ENCODE measurements at regions not wholly inside any gene's neighbourhood (a gene's known extent, or its start where the extent isn't known, plus 50 kb on each side); places are given as distances from the start of the nearest gene placed in this dataset.

- intact Hi-C loops (cut with micrococcal nuclease; ENCODE audit: unreplicated experiment): no loop called here
- CTCF ChIA-PET: no interaction called here
- no peak overlapping the region for H2AFZ ChIP-seq
- H3K9me3 ChIP-seq (ENCODE audit: insufficient read depth, low read depth): no peaks in the 10 kb centered on the region
- no peak overlapping the region for H3K4me3 ChIP-seq
- H3F3A ChIP-seq (ENCODE audit: insufficient read depth, low read depth): no peaks in the 10 kb centered on the region
- no peaks in the 10 kb centered on the region for H3K9me2 ChIP-seq (ENCODE audit: insufficient read depth)
- TF ChIP-seq, protein P1, sequence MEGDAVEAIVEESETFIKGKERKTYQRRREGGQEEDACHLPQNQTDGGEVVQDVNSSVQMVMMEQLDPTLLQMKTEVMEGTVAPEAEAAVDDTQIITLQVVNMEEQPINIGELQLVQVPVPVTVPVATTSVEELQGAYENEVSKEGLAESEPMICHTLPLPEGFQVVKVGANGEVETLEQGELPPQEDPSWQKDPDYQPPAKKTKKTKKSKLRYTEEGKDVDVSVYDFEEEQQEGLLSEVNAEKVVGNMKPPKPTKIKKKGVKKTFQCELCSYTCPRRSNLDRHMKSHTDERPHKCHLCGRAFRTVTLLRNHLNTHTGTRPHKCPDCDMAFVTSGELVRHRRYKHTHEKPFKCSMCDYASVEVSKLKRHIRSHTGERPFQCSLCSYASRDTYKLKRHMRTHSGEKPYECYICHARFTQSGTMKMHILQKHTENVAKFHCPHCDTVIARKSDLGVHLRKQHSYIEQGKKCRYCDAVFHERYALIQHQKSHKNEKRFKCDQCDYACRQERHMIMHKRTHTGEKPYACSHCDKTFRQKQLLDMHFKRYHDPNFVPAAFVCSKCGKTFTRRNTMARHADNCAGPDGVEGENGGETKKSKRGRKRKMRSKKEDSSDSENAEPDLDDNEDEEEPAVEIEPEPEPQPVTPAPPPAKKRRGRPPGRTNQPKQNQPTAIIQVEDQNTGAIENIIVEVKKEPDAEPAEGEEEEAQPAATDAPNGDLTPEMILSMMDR (conservative IDR thresholded peaks at IDR 0.05): no peak
- no peak for TF ChIP-seq EZH2 (IDR thresholded peaks at IDR 0.05; ENCODE audit: low read depth)
- H3K4me2 ChIP-seq: no peak overlapping the region
- H3K36me3 ChIP-seq (ENCODE audit: low read depth): no peaks in the 10 kb centered on the region
- POLR2A ChIA-PET (ENCODE audit: unreplicated experiment): no interaction called here
- no peak for DNase-seq
- H3K79me2 ChIP-seq (ENCODE audit: low read depth): no peaks in the 10 kb centered on the region
- BruUV-seq (replicated peaks): no TSS peak
- H4K20me1 ChIP-seq (ENCODE audit: insufficient read depth): no peaks in the 10 kb centered on the region
- no peak overlapping the region for H3K27ac ChIP-seq
- H3K4me1 ChIP-seq (replicated peaks; ENCODE audit: insufficient read depth): no peaks in the 10 kb centered on the region
- H3K27me3 ChIP-seq (ENCODE audit: insufficient read depth, low read depth): no peaks in the 10 kb centered on the region
Observed at GRCh38 chr10:35808344-35808743, 166.2 kb upstream of the FZD8 start.

DNA sequence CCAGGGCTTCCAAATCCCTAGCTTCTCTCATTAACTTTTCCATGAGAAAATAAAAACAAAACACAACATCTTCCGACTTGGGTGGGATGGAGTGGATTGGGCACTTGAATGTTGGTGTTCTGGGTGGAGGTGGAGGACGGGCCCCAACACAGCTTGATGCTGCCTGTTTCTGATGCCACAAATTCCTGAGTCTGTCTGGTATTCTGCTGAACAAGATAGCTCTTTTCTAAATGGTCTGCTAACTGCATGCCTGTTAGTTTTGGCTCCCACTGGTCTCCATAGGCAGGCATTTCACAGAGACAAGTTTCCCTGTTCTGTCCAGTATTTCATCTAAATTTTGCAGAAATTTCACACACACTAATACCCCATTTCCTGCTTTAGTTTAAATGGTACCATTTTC, 160.9 kb upstream of the FZD8 start:
- CTCF ChIA-PET: no interaction called here
- Histone ChIP-seq H3K27me3 (ENCODE audit: insufficient read depth, low read depth) (no peaks in the 10 kb centered on the region), H3K4me2 (no peak overlapping the region), H3K9me3 (ENCODE audit: insufficient read depth, low read depth) (no peaks in the 10 kb centered on the region), H3K27ac (no peak overlapping the region), H3K36me3 (ENCODE audit: low read depth) (no peaks in the 10 kb centered on the region), H3K4me3 (no peak overlapping the region), H3K79me2 (ENCODE audit: low read depth) (no peaks in the 10 kb centered on the region), H3F3A (ENCODE audit: insufficient read depth, low read depth) (no peaks in the 10 kb centered on the region), H3K4me1 (replicated peaks; ENCODE audit: insufficient read depth) (no peaks in the 10 kb centered on the region), H4K20me1 (ENCODE audit: insufficient read depth) (no peaks in the 10 kb centered on the region), H3K9me2 (ENCODE audit: insufficient read depth) (no peaks in the 10 kb centered on the region), H2AFZ (no peak overlapping the region)
- DNase-seq: no peak
- POLR2A ChIA-PET (ENCODE audit: unreplicated experiment): no interaction called here
- BruUV-seq (replicated peaks): no TSS peak
- no peak for TF ChIP-seq EZH2 (IDR thresholded peaks at IDR 0.05; ENCODE audit: low read depth)
- TF ChIP-seq, protein P1 (conservative IDR thresholded peaks at IDR 0.05): no peak
- intact Hi-C loops (cut with micrococcal nuclease; ENCODE audit: unreplicated experiment): no loop called here

DNA sequence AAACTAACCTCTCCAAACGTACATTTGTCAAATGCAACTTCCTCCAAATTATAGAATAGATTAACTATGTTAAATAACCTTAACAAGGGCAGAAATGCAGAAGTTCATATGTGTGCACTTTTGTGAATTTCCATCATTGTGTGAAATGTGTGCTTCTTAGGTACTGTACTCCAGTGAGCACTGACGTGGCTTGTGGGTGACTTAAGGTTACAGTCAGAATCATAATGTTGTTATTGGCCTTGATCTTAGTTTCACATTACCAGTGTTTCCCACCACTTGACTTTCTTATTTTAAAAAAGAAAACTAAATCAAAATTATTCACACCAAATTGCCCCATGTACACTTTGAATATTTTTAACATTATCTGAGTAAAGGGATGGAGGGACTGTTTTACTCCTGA, 155.1 kb upstream of the FZD8 start:
- POLR2A ChIA-PET (ENCODE audit: unreplicated experiment): no interaction called here
- Histone ChIP-seq H3K27ac (no peak overlapping the region), H3K4me2 (no peak overlapping the region), H3K79me2 (ENCODE audit: low read depth) (no peaks in the 10 kb centered on the region), H3K36me3 (ENCODE audit: low read depth) (no peaks in the 10 kb centered on the region), H3K4me3 (no peak overlapping the region), H2AFZ (no peak overlapping the region), H3K27me3 (ENCODE audit: insufficient read depth, low read depth) (no peaks in the 10 kb centered on the region; the same call in 1 of the 2 replicates), H4K20me1 (ENCODE audit: insufficient read depth) (no peaks in the 10 kb centered on the region), H3K9me3 (ENCODE audit: insufficient read depth, low read depth) (no peaks in the 10 kb centered on the region), H3F3A (ENCODE audit: insufficient read depth, low read depth) (no peaks in the 10 kb centered on the region), H3K9me2 (ENCODE audit: insufficient read depth) (no peaks in the 10 kb centered on the region), H3K4me1 (replicated peaks; ENCODE audit: insufficient read depth) (no peaks in the 10 kb centered on the region)
- BruUV-seq (replicated peaks): no TSS peak
- CTCF ChIA-PET: no interaction called here
- DNase-seq: no peak
- TF ChIP-seq, protein P1 (conservative IDR thresholded peaks at IDR 0.05): no peak
- TF ChIP-seq EZH2 (IDR thresholded peaks at IDR 0.05; ENCODE audit: low read depth): no peak
- intact Hi-C loops (cut with micrococcal nuclease; ENCODE audit: unreplicated experiment): no loop called here
